GM12865 (cell line): ENCODE measurements at regions not wholly inside any gene's neighbourhood (a gene's known extent, or its start where the extent isn't known, plus 50 kb on each side); places are given as distances from the start of the nearest gene placed in this dataset.

Source experiments
- DNase-seq: peaks from one replicate; pipeline ENCODE4 v3.0.0; 2010; ENCODE audit warnings: low read depth
- H3K4me3 ChIP-seq: 2 replicates; pipeline ENCODE4 v1.5.1; 2011; ENCODE audit warnings: mild to moderate bottlenecking, low read depth, low read length, control low read depth
- TF ChIP-seq, protein P1 (sequence below): IDR thresholded peaks from 2 replicates; pipeline ENCODE4 v1.5.1; 2011; ENCODE audit warnings: low read length, control low read depth, low read depth, inconsistent platforms; ENCODE audit not compliant: insufficient read depth; ENCODE audit errors: missing control alignments

DNA sequence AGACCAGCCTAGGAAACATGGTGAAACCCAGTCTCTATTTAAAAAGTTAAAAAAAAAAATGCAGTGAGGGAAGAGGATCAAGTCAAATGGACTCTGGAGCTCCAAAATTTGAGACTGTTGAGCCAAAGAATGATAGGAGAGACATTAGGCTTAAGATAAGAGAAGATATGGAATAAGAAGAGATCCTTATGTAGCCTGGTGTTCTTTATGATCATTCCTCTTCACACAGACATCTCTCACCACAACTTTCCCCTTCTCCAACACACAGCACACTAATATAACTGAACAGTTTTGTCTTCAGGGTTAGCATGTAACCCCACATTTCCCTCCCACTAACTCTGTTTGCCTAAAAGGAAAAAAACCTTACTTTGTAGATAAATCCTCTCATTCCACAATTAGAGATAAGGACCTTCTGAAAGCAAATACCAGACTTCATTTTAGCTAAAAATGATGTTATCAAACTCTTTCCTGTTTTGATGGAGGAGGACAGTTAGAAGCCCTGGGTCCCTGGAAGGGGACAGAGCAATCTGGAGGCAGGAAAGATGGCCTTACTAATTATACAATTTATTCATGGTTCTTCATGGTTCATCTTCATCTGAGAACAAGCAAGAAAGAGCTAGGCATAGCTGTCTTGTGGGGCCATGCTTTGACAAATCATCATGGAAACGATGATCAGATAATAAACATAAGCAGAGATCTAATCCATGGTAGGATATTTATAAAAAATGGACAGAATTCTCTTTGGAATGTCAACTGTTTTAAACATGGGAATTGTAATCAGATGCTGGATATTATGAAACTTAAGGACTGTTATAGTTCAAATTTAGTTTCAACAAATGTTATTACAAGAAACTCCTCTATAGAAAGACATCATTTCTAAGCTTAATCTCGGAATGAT lies 96.7 kb upstream of the S1PR1 start:
- TF ChIP-seq, protein P1, sequence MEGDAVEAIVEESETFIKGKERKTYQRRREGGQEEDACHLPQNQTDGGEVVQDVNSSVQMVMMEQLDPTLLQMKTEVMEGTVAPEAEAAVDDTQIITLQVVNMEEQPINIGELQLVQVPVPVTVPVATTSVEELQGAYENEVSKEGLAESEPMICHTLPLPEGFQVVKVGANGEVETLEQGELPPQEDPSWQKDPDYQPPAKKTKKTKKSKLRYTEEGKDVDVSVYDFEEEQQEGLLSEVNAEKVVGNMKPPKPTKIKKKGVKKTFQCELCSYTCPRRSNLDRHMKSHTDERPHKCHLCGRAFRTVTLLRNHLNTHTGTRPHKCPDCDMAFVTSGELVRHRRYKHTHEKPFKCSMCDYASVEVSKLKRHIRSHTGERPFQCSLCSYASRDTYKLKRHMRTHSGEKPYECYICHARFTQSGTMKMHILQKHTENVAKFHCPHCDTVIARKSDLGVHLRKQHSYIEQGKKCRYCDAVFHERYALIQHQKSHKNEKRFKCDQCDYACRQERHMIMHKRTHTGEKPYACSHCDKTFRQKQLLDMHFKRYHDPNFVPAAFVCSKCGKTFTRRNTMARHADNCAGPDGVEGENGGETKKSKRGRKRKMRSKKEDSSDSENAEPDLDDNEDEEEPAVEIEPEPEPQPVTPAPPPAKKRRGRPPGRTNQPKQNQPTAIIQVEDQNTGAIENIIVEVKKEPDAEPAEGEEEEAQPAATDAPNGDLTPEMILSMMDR = no peak
- no peak overlapping the region for H3K4me3 ChIP-seq
- DNase-seq = no peak

DNA sequence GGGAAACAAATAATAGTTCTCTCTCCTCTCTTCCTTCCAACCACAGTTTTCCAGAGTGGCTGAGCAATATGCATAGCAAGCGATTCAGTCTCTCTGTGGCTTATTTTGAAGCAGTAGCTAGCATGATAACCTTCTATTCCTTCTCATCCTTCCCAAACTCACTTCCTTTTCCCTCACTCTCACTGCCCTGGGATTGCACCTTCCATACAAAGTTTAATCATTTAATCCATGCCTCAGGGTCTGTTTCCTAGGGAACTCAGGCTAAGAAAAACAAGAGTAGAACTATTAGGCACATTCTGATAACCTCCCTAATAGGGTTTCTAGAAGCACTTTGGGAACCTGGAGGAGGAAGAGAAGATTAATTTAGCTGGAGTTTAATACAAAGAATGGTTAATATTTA lies 97.7 kb upstream of the S1PR1 start:
- TF ChIP-seq, protein P1 = no peak
- no peak for DNase-seq
- H3K4me3 ChIP-seq = no peak overlapping the region

DNA sequence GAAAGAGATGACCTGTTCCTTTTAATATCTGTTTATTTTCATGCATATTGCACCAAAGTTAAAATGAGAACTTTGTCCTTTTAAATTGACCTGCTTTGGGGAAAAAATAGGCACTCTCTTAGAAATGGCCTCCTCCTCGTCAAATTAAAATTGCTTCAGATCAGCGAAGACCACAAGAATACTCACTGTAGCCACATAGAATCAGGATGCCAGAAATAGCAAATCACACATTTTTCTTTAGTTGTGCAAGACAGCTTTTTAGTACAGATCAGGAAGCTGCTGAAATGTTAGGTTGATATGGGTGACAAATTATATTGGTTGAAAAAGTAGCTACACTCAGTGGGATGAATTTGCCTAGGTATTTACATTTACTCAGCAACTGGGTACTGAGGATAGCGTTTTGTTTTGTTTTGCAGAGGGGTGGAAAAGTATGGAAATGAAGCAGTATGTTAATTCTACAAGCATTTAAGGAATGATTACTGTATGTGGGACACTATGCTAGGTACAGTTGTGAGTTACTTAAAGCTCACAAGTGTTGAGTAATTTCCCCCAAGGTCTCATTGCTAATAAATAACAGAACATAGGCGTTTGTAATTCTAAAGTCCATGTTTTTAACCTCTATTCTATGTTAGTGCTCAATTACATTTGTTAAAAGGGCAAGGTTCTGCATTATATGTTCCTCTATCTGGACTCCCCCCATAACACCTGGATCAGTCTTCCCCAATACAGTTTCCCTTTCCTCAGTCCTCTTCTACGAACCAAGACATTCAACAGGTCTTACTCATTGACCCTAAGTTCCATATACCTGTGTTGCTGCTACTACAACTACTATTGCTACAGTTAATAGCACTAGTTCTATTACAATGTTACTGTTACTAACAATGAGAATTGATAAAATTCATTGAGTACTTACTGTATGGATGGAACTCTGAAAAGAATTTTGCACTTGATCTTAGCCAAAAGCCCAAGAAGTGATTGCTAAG lies 99.4 kb upstream of the S1PR1 start:
- DNase-seq = peak; percentile 49
- H3K4me3 ChIP-seq = no peak overlapping the region
- TF ChIP-seq, protein P1 = no peak

DNA sequence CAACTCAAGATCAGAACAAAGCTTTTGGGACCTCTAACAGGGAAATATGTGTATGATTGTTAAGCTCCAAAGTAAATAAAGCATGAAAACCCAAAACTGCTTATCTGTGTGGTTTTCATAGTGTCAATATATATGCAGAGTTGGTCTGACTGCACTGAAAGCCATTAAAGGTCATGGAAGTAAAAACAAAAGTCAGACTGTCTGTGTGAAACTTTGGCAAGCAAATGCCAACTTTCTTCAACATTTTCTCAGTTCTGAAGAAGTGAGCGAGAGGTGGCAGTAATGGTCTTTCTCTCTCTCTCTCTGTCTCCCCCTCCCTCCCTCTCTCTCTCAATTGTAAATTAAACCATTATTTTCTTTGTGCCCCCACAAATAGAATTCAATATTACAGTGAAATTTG lies 100.1 kb upstream of the S1PR1 start:
- TF ChIP-seq, protein P1 = peak; percentile 30
- DNase-seq = peak; percentile 76
- no peak overlapping the region for H3K4me3 ChIP-seq

DNA sequence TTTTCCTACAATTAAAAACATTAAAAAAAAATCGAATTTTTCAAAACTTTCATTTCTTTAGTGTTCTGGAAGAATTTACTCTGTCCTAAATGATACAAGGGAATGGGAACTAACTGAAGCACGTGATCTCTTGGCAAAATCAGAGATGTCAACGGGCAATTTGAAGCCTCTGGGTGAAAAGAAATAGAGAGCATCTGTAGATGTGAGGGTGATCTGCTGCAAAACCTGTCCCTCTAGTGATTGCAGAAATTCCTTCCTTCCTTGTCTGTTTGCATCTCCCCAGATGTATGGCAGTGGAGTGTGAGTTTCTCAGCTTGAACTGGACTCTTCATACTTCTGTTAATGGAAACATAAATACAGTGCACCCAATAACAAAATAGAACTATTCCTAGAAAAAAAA lies 100.5 kb upstream of the S1PR1 start:
- DNase-seq = no peak
- H3K4me3 ChIP-seq = no peak overlapping the region
- TF ChIP-seq, protein P1 = no peak

DNA sequence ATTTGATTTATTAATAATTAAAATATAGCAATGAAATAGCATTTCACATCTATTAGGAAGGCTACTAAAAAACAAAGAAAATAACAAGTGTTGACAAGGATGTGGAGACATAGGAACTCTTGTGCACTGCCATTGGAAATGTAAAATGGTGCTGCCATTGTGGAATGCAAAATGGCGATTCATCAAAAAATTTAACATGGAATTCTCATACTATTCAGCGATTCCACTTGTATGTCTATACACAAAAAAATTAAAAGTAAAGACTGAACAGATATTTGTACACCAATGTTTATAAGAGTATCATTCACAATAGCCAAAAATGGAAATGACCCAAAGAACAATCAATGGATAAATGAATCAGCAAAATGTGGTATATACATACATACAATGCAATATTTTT lies 101.3 kb upstream of the S1PR1 start:
- DNase-seq = no peak
- no peak overlapping the region for H3K4me3 ChIP-seq
- TF ChIP-seq, protein P1 = no peak
